Keratinocyte (primary cell): ENCODE measurements at regions not wholly inside any gene's neighbourhood (a gene's known extent, or its start where the extent isn't known, plus 50 kb on each side); places are given as distances from the start of the nearest gene placed in this dataset.

Source experiments
- DNase-seq: peaks from one replicate; pipeline ENCODE4 v3.0.0-alpha.2; 2011; ENCODE audit warnings: low read depth, missing footprints, low spot score
- FAIRE-seq: peaks from 2 replicates; lab custom pipeline; 2011; peaks lifted over from hg19 to GRCh38; lab: Jason Lieb, UNC
- H2AFZ ChIP-seq: 2 replicates; pipeline ENCODE4 v1.6.0; 2012; ENCODE audit warnings: low read length, control low read depth, inconsistent platforms; ENCODE audit not compliant: control insufficient read depth
- H3K27ac ChIP-seq: 2 replicates; pipeline ENCODE4 v1.5.1; 2011; ENCODE audit warnings: low read length; ENCODE audit not compliant: control insufficient read depth, insufficient read depth
- H3K27me3 ChIP-seq: 3 replicates; pipeline ENCODE4 v1.6.0; 2011; ENCODE audit warnings: low read length; ENCODE audit not compliant: control insufficient read depth, insufficient read depth; ENCODE audit errors: extremely low read depth
- H3K36me3 ChIP-seq, 2 experiments: 2 replicates in 1 of 2; 3 replicates in 1 of 2; pipeline ENCODE4 v1.5.1; 2011; ENCODE audit warnings: low read length in 2 of 2, mild to moderate bottlenecking in 1 of 2; ENCODE audit not compliant: control insufficient read depth in 2 of 2, insufficient read depth in 2 of 2; ENCODE audit errors: extremely low read depth in 1 of 2
- H3K4me1 ChIP-seq: 3 replicates; pipeline ENCODE4 v1.5.1; 2011; ENCODE audit warnings: low read length; ENCODE audit not compliant: control insufficient read depth, insufficient read depth; ENCODE audit errors: extremely low read depth
- H3K4me2 ChIP-seq: 3 replicates; pipeline ENCODE4 v1.6.0; 2011; ENCODE audit warnings: low read depth, low read length; ENCODE audit not compliant: control insufficient read depth, insufficient read depth; ENCODE audit errors: extremely low read depth
- H3K4me3 ChIP-seq, 3 experiments: fragments of 200-600 bp in 1 of 3; sonication (generic) in 1 of 3; 2 replicates in 2 of 3; 3 replicates in 1 of 3; pipeline ENCODE4 v1.5.1; 2011 to 2016; ENCODE audit warnings: low read length in 3 of 3, mild to moderate bottlenecking in 3 of 3, control low read depth in 2 of 3, inconsistent platforms in 1 of 3, low read depth in 1 of 3, mixed read lengths in 1 of 3, mixed run types in 1 of 3, moderate library complexity in 1 of 3; ENCODE audit not compliant: control insufficient read depth in 2 of 3, insufficient read depth in 2 of 3; ENCODE audit errors: extremely low read depth in 1 of 3
- H3K79me2 ChIP-seq: 2 replicates; pipeline ENCODE4 v1.6.0; 2012; ENCODE audit warnings: low read length; ENCODE audit not compliant: control insufficient read depth, insufficient read depth
- H3K9ac ChIP-seq: 3 replicates; pipeline ENCODE4 v1.6.0; 2011; ENCODE audit warnings: low read length; ENCODE audit not compliant: control insufficient read depth, insufficient read depth; ENCODE audit errors: extremely low read depth
- H3K9me1 ChIP-seq: 3 replicates; pipeline ENCODE4 v1.6.0; 2011; ENCODE audit warnings: low read length; ENCODE audit not compliant: control insufficient read depth, insufficient read depth; ENCODE audit errors: extremely low read depth
- H3K9me3 ChIP-seq: 2 replicates; pipeline ENCODE4 v1.5.1; 2012; ENCODE audit warnings: low read depth, low read length; ENCODE audit not compliant: control insufficient read depth
- H4K20me1 ChIP-seq: 3 replicates; pipeline ENCODE4 v1.6.0; 2011; ENCODE audit warnings: low read length; ENCODE audit not compliant: control insufficient read depth, insufficient read depth; ENCODE audit errors: extremely low read depth
- CTCF ChIP-seq, 3 experiments: IDR thresholded peaks in 1 of 3; conservative IDR thresholded peaks in 1 of 3; optimal IDR thresholded peaks in 1 of 3; 2 replicates in 2 of 3; 3 replicates in 1 of 3; pipeline versions ENCODE3 to v1.5.1; 2011; ENCODE audit warnings: low read length in 3 of 3, mild to moderate bottlenecking in 3 of 3, moderate library complexity in 2 of 3, control low read depth in 1 of 3, inconsistent platforms in 1 of 3; ENCODE audit not compliant: insufficient read depth in 2 of 3; ENCODE audit errors: extremely low read depth in 1 of 3
- EZH2 ChIP-seq: IDR thresholded peaks from one replicate; pipeline ENCODE4 v1.6.1; 2012; ENCODE audit warnings: inconsistent platforms, mild to moderate bottlenecking, low read length, moderate library complexity
- dilution Hi-C: fragments of 300-500 bp; cut with MboI; formaldehyde crosslinking; loops from one replicate; pipeline ENCODE4 v1.7.0; 2020; ENCODE audit warnings: low sequenced_read_pairs; ENCODE audit not compliant: extremely low pct_ligation_motif_present

DNA sequence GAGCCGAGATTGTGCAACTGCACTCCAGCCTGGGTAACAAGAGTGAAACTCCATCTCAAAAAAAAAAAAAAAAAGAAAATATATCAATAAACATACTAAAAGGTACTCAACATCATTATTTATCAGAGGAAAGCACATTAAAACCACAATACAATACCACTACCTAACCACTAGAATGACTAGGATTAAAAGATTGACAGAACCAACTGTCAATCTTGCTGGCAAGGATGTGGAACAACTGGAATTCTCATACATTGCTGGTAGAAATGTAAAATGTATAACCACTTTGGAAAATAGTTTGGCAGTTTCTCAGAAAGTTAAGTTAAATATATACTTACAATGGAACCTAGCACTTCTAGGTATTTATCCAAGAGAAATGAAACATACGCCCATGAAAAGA is 88.6 kb downstream of the B3GNT2 start:
- dilution Hi-C loops, result no loop called here

GRCh38 chr2:62283147-62283546 is 87.2 kb downstream of the B3GNT2 start:
- no peak overlapping the region for H3K4me3 ChIP-seq
- no peak overlapping the region for H3K27ac ChIP-seq
- TF ChIP-seq CTCF (optimal IDR thresholded peaks at IDR 0.05 in 1 of 3, IDR thresholded peaks at IDR 0.05 in 1 of 3, conservative IDR thresholded peaks at IDR 0.05 in 1 of 3; ENCODE audit: extremely low read depth in 1 of 3, insufficient read depth in 2 of 3, low read length in 3 of 3), result no peak
- TF ChIP-seq EZH2, result no peak
- no peak overlapping the region for H2AFZ ChIP-seq
- H3K27me3 ChIP-seq, result no peaks in the 10 kb centered on the region
- no peaks in the 10 kb centered on the region for H3K79me2 ChIP-seq
- DNase-seq (no peak), FAIRE-seq (no peak)
- dilution Hi-C loops, result no loop called here
- no peak overlapping the region for H3K9ac ChIP-seq
- no peaks in the 10 kb centered on the region for H3K36me3 ChIP-seq
- H3K9me3 ChIP-seq, result peaks cover 3% of the 10 kb centered on the region
- H3K4me2 ChIP-seq, result no peak overlapping the region
- no peaks in the 10 kb centered on the region for H3K9me1 ChIP-seq
- H3K4me1 ChIP-seq, result no peaks in the 10 kb centered on the region
- H4K20me1 ChIP-seq, result no peaks in the 10 kb centered on the region

More for the DNA sequence above, 88.6 kb downstream of the B3GNT2 start:
- Histone ChIP-seq H3K79me2 (no peaks in the 10 kb centered on the region), H2AFZ (no peak overlapping the region), H3K4me2 (no peak overlapping the region), H4K20me1 (no peaks in the 10 kb centered on the region), H3K9me1 (no peaks in the 10 kb centered on the region), H3K9ac (no peak overlapping the region), H3K27ac (no peak overlapping the region), H3K27me3 (no peaks in the 10 kb centered on the region), H3K4me1 (no peaks in the 10 kb centered on the region), H3K4me3 (no peak overlapping the region), H3K9me3 (peaks cover 2% of the 10 kb centered on the region), H3K36me3 (no peaks in the 10 kb centered on the region)
- TF ChIP-seq CTCF (optimal IDR thresholded peaks at IDR 0.05 in 1 of 3, IDR thresholded peaks at IDR 0.05 in 1 of 3, conservative IDR thresholded peaks at IDR 0.05 in 1 of 3; ENCODE audit: extremely low read depth in 1 of 3, insufficient read depth in 2 of 3, low read length in 3 of 3) (no peak), EZH2 (no peak)
- FAIRE-seq (no peak), DNase-seq (no peak)
